Right lobe of liver (tissue), 4 donors: ENCODE measurements at regions not wholly inside any gene's neighbourhood (a gene's known extent, or its start where the extent isn't known, plus 50 kb on each side); places are given as distances from the start of the nearest gene placed in this dataset.

Experiments used
- POLR2A ChIP-seq: fragments of 450-650 bp; IDR thresholded peaks from one replicate; pipeline ENCODE4 v1.6.1; 2017; ENCODE audit warnings: antibody characterized with exemption, mild to moderate bottlenecking
- TF ChIP-seq, protein P1 (sequence below), 4 donors: fragments of 200-600 bp in 3 of 4; fragments of 450-650 bp in 1 of 4; IDR thresholded peaks; one replicate each; pipeline versions ENCODE4 v1.5.1 to v1.8.0; 2016 to 2022; ENCODE audit warnings: antibody characterized with exemption in 4 of 4, mild to moderate bottlenecking in 2 of 4
- donor health status: DM: no; HTN: no; CAD: no.
- donor health status: DM: no; HTN: no; CAD: no.
- donor health status: DM: no; HTN: yes; CAD: no.

DNA sequence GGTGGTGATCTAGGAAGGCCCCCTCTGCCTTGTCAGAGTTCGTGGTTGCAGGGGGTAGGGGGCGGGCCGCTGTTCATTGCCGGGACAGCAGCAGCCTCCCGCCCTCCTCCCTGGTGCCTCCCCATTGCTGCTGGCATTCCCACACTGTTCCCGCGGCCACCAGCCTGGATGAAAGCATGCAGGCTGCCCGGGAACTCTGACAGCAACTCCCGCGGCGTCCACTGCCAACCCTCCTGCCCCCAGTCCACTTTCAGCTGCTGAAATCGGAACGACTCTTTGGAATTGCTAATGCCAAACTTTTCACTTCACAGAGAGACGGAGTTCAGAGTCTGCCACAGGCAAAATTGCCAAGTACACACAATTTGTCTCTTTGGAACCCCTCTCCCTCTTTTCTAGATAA is 121.9 kb downstream of the BEND2 start:
- TF ChIP-seq, protein P1, sequence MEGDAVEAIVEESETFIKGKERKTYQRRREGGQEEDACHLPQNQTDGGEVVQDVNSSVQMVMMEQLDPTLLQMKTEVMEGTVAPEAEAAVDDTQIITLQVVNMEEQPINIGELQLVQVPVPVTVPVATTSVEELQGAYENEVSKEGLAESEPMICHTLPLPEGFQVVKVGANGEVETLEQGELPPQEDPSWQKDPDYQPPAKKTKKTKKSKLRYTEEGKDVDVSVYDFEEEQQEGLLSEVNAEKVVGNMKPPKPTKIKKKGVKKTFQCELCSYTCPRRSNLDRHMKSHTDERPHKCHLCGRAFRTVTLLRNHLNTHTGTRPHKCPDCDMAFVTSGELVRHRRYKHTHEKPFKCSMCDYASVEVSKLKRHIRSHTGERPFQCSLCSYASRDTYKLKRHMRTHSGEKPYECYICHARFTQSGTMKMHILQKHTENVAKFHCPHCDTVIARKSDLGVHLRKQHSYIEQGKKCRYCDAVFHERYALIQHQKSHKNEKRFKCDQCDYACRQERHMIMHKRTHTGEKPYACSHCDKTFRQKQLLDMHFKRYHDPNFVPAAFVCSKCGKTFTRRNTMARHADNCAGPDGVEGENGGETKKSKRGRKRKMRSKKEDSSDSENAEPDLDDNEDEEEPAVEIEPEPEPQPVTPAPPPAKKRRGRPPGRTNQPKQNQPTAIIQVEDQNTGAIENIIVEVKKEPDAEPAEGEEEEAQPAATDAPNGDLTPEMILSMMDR (IDR thresholded peaks at IDR 0.05), result no peak
- TF ChIP-seq POLR2A, result no peak
